ENCODE measurements at regions not wholly inside any gene's neighbourhood (a gene's known extent, or its start where the extent isn't known, plus 50 kb on each side); places are given as distances from the start of the nearest gene placed in this dataset.

- H3K9me3 ChIP-seq (ENCODE audit: insufficient read depth, low read length) = no peaks in the 10 kb centered on the region
- no peak overlapping the region for H3K4me3 ChIP-seq (ENCODE audit: low read length)
- no peak overlapping the region for H3K4me2 ChIP-seq (ENCODE audit: low read length)
- H3K79me2 ChIP-seq (ENCODE audit: low read length) = no peaks in the 10 kb centered on the region
- no peak for TF ChIP-seq EZH2phosphoT487 (IDR thresholded peaks at IDR 0.05; ENCODE audit: low read depth)
- TF ChIP-seq CTCF (IDR thresholded peaks at IDR 0.05; ENCODE audit: low read depth, low read length) = no peak
- H3K36me3 ChIP-seq (replicated peaks; ENCODE audit: low read depth, low read length) = no peaks in the 10 kb centered on the region
- H3K27ac ChIP-seq (ENCODE audit: low read length) = no peak overlapping the region
- no peaks in the 10 kb centered on the region for H3K27me3 ChIP-seq (ENCODE audit: low read depth, low read length)
- no peak overlapping the region for H2AFZ ChIP-seq (ENCODE audit: low read depth, low read length)
- no peaks in the 10 kb centered on the region for H3K4me1 ChIP-seq (ENCODE audit: low read length)
- H4K20me1 ChIP-seq (ENCODE audit: insufficient read depth, low read length) = no peaks in the 10 kb centered on the region
- no peak overlapping the region for H3K9ac ChIP-seq (ENCODE audit: low read length)
These were observed 329.0 kb upstream of the DAB1 start for GRCh38 chr1:57752843-57753242.

GRCh38 chr1:57748719-57749118 lies 324.9 kb upstream of the DAB1 start:
- Histone ChIP-seq H3K4me2 (ENCODE audit: low read length) (no peak overlapping the region), H3K9me3 (ENCODE audit: insufficient read depth, low read length) (no peaks in the 10 kb centered on the region), H3K27ac (ENCODE audit: low read length) (no peak overlapping the region), H3K9ac (ENCODE audit: low read length) (no peak overlapping the region), H2AFZ (ENCODE audit: low read depth, low read length) (no peak overlapping the region), H3K36me3 (replicated peaks; ENCODE audit: low read depth, low read length) (no peaks in the 10 kb centered on the region), H4K20me1 (ENCODE audit: insufficient read depth, low read length) (no peaks in the 10 kb centered on the region), H3K4me3 (ENCODE audit: low read length) (no peak overlapping the region), H3K79me2 (ENCODE audit: low read length) (no peaks in the 10 kb centered on the region), H3K4me1 (ENCODE audit: low read length) (no peaks in the 10 kb centered on the region), H3K27me3 (ENCODE audit: low read depth, low read length) (no peaks in the 10 kb centered on the region)
- TF ChIP-seq CTCF (IDR thresholded peaks at IDR 0.05; ENCODE audit: low read depth, low read length) (no peak), EZH2phosphoT487 (IDR thresholded peaks at IDR 0.05; ENCODE audit: low read depth) (no peak)

- Histone ChIP-seq H3K9me3 (ENCODE audit: insufficient read depth, low read length) (no peaks in the 10 kb centered on the region), H3K4me1 (ENCODE audit: low read length) (no peaks in the 10 kb centered on the region), H4K20me1 (ENCODE audit: insufficient read depth, low read length) (no peaks in the 10 kb centered on the region), H3K79me2 (ENCODE audit: low read length) (no peaks in the 10 kb centered on the region), H2AFZ (ENCODE audit: low read depth, low read length) (no peak overlapping the region), H3K27ac (ENCODE audit: low read length) (no peak overlapping the region), H3K4me3 (ENCODE audit: low read length) (no peak overlapping the region), H3K36me3 (replicated peaks; ENCODE audit: low read depth, low read length) (no peaks in the 10 kb centered on the region), H3K9ac (ENCODE audit: low read length) (no peak overlapping the region), H3K4me2 (ENCODE audit: low read length) (no peak overlapping the region), H3K27me3 (ENCODE audit: low read depth, low read length) (no peaks in the 10 kb centered on the region)
- TF ChIP-seq CTCF (IDR thresholded peaks at IDR 0.05; ENCODE audit: low read depth, low read length) = no peak
- no peak for TF ChIP-seq EZH2phosphoT487 (IDR thresholded peaks at IDR 0.05; ENCODE audit: low read depth)
These were observed 324.0 kb upstream of the DAB1 start for GRCh38 chr1:57747818-57748217.

- peak overlapping the region; percentile 53 for H3K27ac ChIP-seq (ENCODE audit: low read length)
- H3K4me2 ChIP-seq (ENCODE audit: low read length) = peak overlapping the region; percentile 60
- no peak for TF ChIP-seq EZH2phosphoT487 (IDR thresholded peaks at IDR 0.05; ENCODE audit: low read depth)
- no peak for TF ChIP-seq CTCF (IDR thresholded peaks at IDR 0.05; ENCODE audit: low read depth, low read length)
- peaks cover 17% of the 10 kb centered on the region for H3K4me1 ChIP-seq (ENCODE audit: low read length)
- no peaks in the 10 kb centered on the region for H3K36me3 ChIP-seq (replicated peaks; ENCODE audit: low read depth, low read length)
- H3K9ac ChIP-seq (ENCODE audit: low read length) = no peak overlapping the region; the same call in 1 of the 2 replicates
- no peak overlapping the region for H2AFZ ChIP-seq (ENCODE audit: low read depth, low read length)
- no peaks in the 10 kb centered on the region for H3K79me2 ChIP-seq (ENCODE audit: low read length)
- H3K4me3 ChIP-seq (ENCODE audit: low read length) = peak overlapping the region; percentile 7
- H4K20me1 ChIP-seq (ENCODE audit: insufficient read depth, low read length) = no peaks in the 10 kb centered on the region
- no peaks in the 10 kb centered on the region for H3K27me3 ChIP-seq (ENCODE audit: low read depth, low read length)
- H3K9me3 ChIP-seq (ENCODE audit: insufficient read depth, low read length) = no peaks in the 10 kb centered on the region
These were observed 317.7 kb upstream of the DAB1 start for GRCh38 chr1:57741521-57741920.
